MCF 10A (cell line): ENCODE measurements at regions not wholly inside any gene's neighbourhood (a gene's known extent, or its start where the extent isn't known, plus 50 kb on each side); places are given as distances from the start of the nearest gene placed in this dataset.

Experiments
- BruUV-seq: library from RNA; stranded (reverse); fragments of 400-500 nt; replicated peaks from 2 replicates; lab custom pipeline; 2021; lab: Mats Ljungman, UMichigan
- CTCF ChIA-PET: fragments of 300-600 bp; sonication (Branson Sonifier 250); formaldehyde crosslinking; extraction: SDS; loops from one replicate; lab custom pipeline; 2021; ENCODE audit warnings: antibody characterized with exemption, inconsistent platforms; lab: Yijun Ruan, JAX
- POLR2A ChIA-PET: fragments of 300-600, 350-650 bp; sonication (Branson Sonifier 250); formaldehyde crosslinking; extraction: SDS; loops from one replicate; lab custom pipeline; 2020; ENCODE audit warnings: antibody characterized with exemption, inconsistent platforms; lab: Yijun Ruan, JAX
- DNase-seq: peaks from one replicate; pipeline ENCODE4 v3.0.0-alpha.2; 2018; ENCODE audit not compliant: unreplicated experiment
- H3K27ac Mint-ChIP-seq: one replicate; pipeline ENCODE4 v1.8.0; 2022; ENCODE audit warnings: mild to moderate bottlenecking, low read depth, mixed read lengths; ENCODE audit not compliant: unreplicated experiment
- H3K27me3 Mint-ChIP-seq: one replicate; pipeline ENCODE4 v1.8.0; 2022; ENCODE audit warnings: mixed read lengths; ENCODE audit not compliant: insufficient read depth, unreplicated experiment
- H3K36me3 Mint-ChIP-seq: one replicate; pipeline ENCODE4 v1.8.0; 2022; ENCODE audit warnings: mild to moderate bottlenecking, moderate library complexity, mixed read lengths; ENCODE audit not compliant: insufficient read depth, unreplicated experiment
- H3K4me1 Mint-ChIP-seq: one replicate; pipeline ENCODE4 v1.8.0; 2022; ENCODE audit warnings: mixed read lengths; ENCODE audit not compliant: insufficient read depth, unreplicated experiment
- H3K4me3 Mint-ChIP-seq: one replicate; pipeline ENCODE4 v1.8.0; 2022; ENCODE audit warnings: mild to moderate bottlenecking, moderate library complexity, mixed read lengths; ENCODE audit not compliant: unreplicated experiment
- H3K9me3 Mint-ChIP-seq: one replicate; pipeline ENCODE4 v1.8.0; 2022; ENCODE audit warnings: mixed read lengths; ENCODE audit not compliant: unreplicated experiment
- CTCF ChIP-seq: fragments of 200-600 bp; IDR thresholded peaks from one replicate; pipeline ENCODE4 v1.8.0; 2022; ENCODE audit warnings: antibody characterized with exemption, mild to moderate bottlenecking; ENCODE audit not compliant: unreplicated experiment
- intact Hi-C: fragments of 100-400 bp; cut with micrococcal nuclease; formaldehyde crosslinking; loops from 2 replicates; pipeline ENCODE4 v1.14.1; 2022

- Mint-ChIP-seq H3K27ac (no peak overlapping the region), H3K9me3 (peaks cover 7% of the 10 kb centered on the region), H3K4me3 (no peak overlapping the region), H3K27me3 (no peaks in the 10 kb centered on the region), H3K4me1 (no peaks in the 10 kb centered on the region), H3K36me3 (no peaks in the 10 kb centered on the region)
- ChIA-PET POLR2A (no interaction called here), CTCF (interaction anchor here (0.7 kb wide), 1 partner anchor 37 kb away, joined by 4 read pairs; no protein-coding TSS in a partner anchor)
- no peak for DNase-seq
- intact Hi-C loops, result no loop called here
- no TSS peak for BruUV-seq
- no peak for TF ChIP-seq CTCF
Measured at GRCh38 chr1:83697220-83697619, 301.7 kb downstream of the TTLL7 start.

DNA sequence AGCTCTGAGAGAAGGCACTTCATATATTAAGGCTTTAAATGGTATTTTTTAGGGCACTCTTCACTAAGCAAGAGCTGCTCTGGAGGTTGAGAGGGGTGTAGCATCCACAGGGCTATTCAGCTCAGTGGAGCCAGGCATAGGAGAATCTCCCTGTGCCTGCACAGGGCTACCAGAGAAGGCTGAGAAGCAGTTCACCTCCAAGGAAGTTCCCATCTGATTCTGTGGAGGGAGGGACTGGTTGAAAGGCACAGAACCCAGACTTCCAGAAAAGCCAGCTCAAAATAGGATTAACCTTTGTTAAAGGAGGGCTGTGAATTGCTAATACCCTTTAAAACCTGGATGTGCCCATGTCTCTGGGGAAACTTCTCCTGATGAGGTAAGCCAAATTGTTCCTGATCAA lies 304.5 kb downstream of the TTLL7 start:
- ChIA-PET CTCF (interaction anchor here (0.6 kb wide), 1 partner anchor 154 kb away, joined by 3 read pairs; no protein-coding TSS in a partner anchor), POLR2A (no interaction called here)
- Mint-ChIP-seq H3K27me3 (no peaks in the 10 kb centered on the region), H3K36me3 (no peaks in the 10 kb centered on the region), H3K9me3 (peaks cover 5% of the 10 kb centered on the region), H3K4me3 (no peak overlapping the region), H3K27ac (no peak overlapping the region), H3K4me1 (no peaks in the 10 kb centered on the region)
- intact Hi-C loops, result no loop called here
- no peak for TF ChIP-seq CTCF
- no peak for DNase-seq
- no TSS peak for BruUV-seq

DNA sequence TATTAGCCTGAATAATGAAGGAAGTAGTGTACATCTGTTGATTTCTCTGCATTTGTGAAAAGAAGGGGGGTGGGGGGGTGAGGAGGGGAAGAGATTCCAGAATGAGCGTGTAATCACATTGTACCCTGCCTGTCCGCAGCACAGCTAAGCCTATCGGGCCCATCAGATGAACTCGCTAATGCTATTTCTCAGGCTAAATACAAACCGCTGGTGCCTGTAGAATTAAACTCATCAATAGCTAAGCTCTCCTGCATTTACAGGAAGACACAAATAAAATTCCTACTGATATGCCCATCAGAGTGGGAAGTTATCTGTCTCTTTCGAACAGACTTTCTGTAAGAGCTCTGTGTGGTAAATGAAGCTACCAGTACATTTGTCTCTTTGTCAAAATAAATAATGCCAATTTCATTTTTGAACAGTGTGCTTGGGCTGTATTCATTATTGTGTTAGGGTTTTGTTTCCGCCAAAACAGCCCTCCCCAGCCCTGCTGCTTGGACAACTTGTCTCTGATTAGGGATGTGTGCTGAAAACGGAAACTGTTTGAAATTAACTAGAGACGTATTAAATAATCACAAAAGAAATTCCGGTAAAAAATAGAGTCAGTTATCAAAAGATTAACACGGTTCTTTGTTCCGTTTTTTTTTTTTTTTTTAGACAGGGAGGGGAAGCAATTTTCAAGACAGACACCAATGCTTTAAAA lies 305.4 kb downstream of the TTLL7 start:
- intact Hi-C loops, result no loop called here
- ChIA-PET POLR2A (no interaction called here), CTCF (no interaction called here)
- Mint-ChIP-seq H3K27ac (no peak overlapping the region), H3K9me3 (peaks cover 7% of the 10 kb centered on the region), H3K4me1 (no peaks in the 10 kb centered on the region), H3K36me3 (no peaks in the 10 kb centered on the region), H3K4me3 (no peak overlapping the region), H3K27me3 (no peaks in the 10 kb centered on the region)
- no TSS peak for BruUV-seq
- no peak for TF ChIP-seq CTCF
- DNase-seq, result no peak

- TF ChIP-seq CTCF, result no peak
- H3K9me3 Mint-ChIP-seq, result peaks cover 7% of the 10 kb centered on the region
- no peaks in the 10 kb centered on the region for H3K27me3 Mint-ChIP-seq
- H3K4me3 Mint-ChIP-seq, result no peak overlapping the region
- no peaks in the 10 kb centered on the region for H3K36me3 Mint-ChIP-seq
- H3K27ac Mint-ChIP-seq, result no peak overlapping the region
- DNase-seq, result no peak
- H3K4me1 Mint-ChIP-seq, result no peaks in the 10 kb centered on the region
- intact Hi-C loops, result no loop called here
- no TSS peak for BruUV-seq
- CTCF ChIA-PET, result no interaction called here
- POLR2A ChIA-PET, result no interaction called here
Measured at GRCh38 chr1:83692524-83693381, 306.2 kb downstream of the TTLL7 start.
